GM23338 (cell line): ENCODE measurements at regions not wholly inside any gene's neighbourhood (a gene's known extent, or its start where the extent isn't known, plus 50 kb on each side); places are given as distances from the start of the nearest gene placed in this dataset.

Source experiments
- CREB1 ChIP-seq: fragments of 250-450 bp; sonication (Bioruptor Pico); IDR thresholded peaks from 2 replicates; pipeline ENCODE4 v1.5.0; 2020; ENCODE audit warnings: low read depth, mild to moderate bottlenecking, moderate library complexity
- EZH2 ChIP-seq: fragments of 200-600 bp; sonication (generic); IDR thresholded peaks from one replicate; pipeline ENCODE4 v1.8.0; 2017; ENCODE audit warnings: antibody characterized with exemption, mild to moderate bottlenecking, low read depth; ENCODE audit not compliant: unreplicated experiment
- JUNB ChIP-seq: IDR thresholded peaks from one replicate; pipeline ENCODE4 v1.6.1; 2016; ENCODE audit warnings: antibody characterized with exemption; ENCODE audit not compliant: unreplicated experiment
- NANOG ChIP-seq: IDR thresholded peaks from 2 replicates; pipeline ENCODE4 v1.6.1; 2016; ENCODE audit warnings: antibody characterized with exemption, borderline replicate concordance
- ZNF114 ChIP-seq: fragments of 250-450 bp; sonication (Bioruptor Pico); IDR thresholded peaks from 2 replicates; pipeline ENCODE4 v1.5.0; 2020; ENCODE audit warnings: mild to moderate bottlenecking, moderate library complexity
- ZNF331 ChIP-seq: fragments of 250-450 bp; sonication (Bioruptor Pico); IDR thresholded peaks from 2 replicates; pipeline ENCODE4 v1.5.0; 2020; ENCODE audit warnings: low read depth, mild to moderate bottlenecking, moderate library complexity
- TF ChIP-seq, protein P1 (sequence below): fragments of 250-450 bp; sonication (Bioruptor Pico); IDR thresholded peaks from 2 replicates; pipeline ENCODE4 v1.5.0; 2020; ENCODE audit warnings: mild to moderate bottlenecking, moderate library complexity
- TF ChIP-seq, protein P2 (sequence below): IDR thresholded peaks from one replicate; pipeline ENCODE4 v1.6.1; 2018; ENCODE audit warnings: antibody characterized with exemption; ENCODE audit not compliant: unreplicated experiment
- TF ChIP-seq, protein P3 (sequence below), 2 experiments: fragments of 200-600 bp in 1 of 2; sonication (generic) in 1 of 2; conservative IDR thresholded peaks; 2 replicates each; pipeline versions ENCODE4 v1.5.1 to v1.6.1; 2016 to 2017; ENCODE audit warnings: antibody characterized with exemption in 2 of 2, low read depth in 2 of 2, mild to moderate bottlenecking in 2 of 2, moderate library complexity in 1 of 2

DNA sequence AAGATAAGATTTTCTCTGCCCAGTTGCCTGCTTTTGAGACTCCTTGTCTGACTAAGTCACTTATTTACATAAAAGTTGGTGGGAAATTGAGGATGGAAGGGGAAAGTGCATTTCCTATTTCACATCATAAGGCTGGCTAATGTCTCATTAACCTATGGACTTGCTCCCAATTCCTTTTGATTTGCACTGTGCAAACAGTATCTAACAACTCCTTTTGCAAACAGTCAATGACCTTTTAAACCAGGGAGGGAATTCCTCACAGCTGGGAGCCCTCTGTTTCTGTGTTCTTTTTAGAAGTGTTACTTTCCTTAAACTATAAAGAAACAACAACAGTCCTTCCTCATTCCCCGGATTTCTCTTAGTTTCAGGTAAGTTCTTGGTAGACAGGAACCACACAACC is 272.8 kb downstream of the RND3 start (continued):
- TF ChIP-seq, protein P1, sequence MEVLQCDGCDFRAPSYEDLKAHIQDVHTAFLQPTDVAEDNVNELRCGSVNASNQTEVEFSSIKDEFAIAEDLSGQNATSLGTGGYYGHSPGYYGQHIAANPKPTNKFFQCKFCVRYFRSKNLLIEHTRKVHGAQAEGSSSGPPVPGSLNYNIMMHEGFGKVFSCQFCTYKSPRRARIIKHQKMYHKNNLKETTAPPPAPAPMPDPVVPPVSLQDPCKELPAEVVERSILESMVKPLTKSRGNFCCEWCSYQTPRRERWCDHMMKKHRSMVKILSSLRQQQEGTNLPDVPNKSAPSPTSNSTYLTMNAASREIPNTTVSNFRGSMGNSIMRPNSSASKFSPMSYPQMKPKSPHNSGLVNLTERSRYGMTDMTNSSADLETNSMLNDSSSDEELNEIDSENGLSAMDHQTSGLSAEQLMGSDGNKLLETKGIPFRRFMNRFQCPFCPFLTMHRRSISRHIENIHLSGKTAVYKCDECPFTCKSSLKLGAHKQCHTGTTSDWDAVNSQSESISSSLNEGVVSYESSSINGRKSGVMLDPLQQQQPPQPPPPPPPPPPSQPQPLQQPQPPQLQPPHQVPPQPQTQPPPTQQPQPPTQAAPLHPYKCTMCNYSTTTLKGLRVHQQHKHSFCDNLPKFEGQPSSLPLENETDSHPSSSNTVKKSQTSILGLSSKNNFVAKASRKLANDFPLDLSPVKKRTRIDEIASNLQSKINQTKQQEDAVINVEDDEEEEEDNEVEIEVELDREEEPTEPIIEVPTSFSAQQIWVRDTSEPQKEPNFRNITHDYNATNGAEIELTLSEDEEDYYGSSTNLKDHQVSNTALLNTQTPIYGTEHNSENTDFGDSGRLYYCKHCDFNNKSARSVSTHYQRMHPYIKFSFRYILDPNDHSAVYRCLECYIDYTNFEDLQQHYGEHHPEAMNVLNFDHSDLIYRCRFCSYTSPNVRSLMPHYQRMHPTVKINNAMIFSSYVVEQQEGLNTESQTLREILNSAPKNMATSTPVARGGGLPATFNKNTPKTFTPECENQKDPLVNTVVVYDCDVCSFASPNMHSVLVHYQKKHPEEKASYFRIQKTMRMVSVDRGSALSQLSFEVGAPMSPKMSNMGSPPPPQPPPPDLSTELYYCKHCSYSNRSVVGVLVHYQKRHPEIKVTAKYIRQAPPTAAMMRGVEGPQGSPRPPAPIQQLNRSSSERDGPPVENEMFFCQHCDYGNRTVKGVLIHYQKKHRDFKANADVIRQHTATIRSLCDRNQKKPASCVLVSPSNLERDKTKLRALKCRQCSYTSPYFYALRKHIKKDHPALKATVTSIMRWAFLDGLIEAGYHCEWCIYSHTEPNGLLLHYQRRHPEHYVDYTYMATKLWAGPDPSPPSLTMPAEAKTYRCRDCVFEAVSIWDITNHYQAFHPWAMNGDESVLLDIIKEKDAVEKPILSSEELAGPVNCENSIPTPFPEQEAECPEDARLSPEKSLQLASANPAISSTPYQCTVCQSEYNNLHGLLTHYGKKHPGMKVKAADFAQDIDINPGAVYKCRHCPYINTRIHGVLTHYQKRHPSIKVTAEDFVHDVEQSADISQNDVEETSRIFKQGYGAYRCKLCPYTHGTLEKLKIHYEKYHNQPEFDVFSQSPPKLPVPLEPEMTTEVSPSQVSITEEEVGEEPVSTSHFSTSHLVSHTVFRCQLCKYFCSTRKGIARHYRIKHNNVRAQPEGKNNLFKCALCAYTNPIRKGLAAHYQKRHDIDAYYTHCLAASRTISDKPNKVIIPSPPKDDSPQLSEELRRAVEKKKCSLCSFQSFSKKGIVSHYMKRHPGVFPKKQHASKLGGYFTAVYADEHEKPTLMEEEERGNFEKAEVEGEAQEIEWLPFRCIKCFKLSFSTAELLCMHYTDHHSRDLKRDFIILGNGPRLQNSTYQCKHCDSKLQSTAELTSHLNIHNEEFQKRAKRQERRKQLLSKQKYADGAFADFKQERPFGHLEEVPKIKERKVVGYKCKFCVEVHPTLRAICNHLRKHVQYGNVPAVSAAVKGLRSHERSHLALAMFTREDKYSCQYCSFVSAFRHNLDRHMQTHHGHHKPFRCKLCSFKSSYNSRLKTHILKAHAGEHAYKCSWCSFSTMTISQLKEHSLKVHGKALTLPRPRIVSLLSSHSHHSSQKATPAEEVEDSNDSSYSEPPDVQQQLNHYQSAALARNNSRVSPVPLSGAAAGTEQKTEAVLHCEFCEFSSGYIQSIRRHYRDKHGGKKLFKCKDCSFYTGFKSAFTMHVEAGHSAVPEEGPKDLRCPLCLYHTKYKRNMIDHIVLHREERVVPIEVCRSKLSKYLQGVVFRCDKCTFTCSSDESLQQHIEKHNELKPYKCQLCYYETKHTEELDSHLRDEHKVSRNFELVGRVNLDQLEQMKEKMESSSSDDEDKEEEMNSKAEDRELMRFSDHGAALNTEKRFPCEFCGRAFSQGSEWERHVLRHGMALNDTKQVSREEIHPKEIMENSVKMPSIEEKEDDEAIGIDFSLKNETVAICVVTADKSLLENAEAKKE: no peak
- TF ChIP-seq, protein P2, sequence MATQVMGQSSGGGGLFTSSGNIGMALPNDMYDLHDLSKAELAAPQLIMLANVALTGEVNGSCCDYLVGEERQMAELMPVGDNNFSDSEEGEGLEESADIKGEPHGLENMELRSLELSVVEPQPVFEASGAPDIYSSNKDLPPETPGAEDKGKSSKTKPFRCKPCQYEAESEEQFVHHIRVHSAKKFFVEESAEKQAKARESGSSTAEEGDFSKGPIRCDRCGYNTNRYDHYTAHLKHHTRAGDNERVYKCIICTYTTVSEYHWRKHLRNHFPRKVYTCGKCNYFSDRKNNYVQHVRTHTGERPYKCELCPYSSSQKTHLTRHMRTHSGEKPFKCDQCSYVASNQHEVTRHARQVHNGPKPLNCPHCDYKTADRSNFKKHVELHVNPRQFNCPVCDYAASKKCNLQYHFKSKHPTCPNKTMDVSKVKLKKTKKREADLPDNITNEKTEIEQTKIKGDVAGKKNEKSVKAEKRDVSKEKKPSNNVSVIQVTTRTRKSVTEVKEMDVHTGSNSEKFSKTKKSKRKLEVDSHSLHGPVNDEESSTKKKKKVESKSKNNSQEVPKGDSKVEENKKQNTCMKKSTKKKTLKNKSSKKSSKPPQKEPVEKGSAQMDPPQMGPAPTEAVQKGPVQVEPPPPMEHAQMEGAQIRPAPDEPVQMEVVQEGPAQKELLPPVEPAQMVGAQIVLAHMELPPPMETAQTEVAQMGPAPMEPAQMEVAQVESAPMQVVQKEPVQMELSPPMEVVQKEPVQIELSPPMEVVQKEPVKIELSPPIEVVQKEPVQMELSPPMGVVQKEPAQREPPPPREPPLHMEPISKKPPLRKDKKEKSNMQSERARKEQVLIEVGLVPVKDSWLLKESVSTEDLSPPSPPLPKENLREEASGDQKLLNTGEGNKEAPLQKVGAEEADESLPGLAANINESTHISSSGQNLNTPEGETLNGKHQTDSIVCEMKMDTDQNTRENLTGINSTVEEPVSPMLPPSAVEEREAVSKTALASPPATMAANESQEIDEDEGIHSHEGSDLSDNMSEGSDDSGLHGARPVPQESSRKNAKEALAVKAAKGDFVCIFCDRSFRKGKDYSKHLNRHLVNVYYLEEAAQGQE: no peak
- TF ChIP-seq, protein P3, sequence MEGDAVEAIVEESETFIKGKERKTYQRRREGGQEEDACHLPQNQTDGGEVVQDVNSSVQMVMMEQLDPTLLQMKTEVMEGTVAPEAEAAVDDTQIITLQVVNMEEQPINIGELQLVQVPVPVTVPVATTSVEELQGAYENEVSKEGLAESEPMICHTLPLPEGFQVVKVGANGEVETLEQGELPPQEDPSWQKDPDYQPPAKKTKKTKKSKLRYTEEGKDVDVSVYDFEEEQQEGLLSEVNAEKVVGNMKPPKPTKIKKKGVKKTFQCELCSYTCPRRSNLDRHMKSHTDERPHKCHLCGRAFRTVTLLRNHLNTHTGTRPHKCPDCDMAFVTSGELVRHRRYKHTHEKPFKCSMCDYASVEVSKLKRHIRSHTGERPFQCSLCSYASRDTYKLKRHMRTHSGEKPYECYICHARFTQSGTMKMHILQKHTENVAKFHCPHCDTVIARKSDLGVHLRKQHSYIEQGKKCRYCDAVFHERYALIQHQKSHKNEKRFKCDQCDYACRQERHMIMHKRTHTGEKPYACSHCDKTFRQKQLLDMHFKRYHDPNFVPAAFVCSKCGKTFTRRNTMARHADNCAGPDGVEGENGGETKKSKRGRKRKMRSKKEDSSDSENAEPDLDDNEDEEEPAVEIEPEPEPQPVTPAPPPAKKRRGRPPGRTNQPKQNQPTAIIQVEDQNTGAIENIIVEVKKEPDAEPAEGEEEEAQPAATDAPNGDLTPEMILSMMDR (conservative IDR thresholded peaks at IDR 0.05; ENCODE audit: low read depth in 2 of 2): no peak
- TF ChIP-seq EZH2 (no peak), ZNF331 (no peak), CREB1 (CRISPR knock-in tag) (no peak), ZNF114 (no peak), JUNB (no peak), NANOG (no peak)
